HEK293T (cell line): ENCODE measurements at regions not wholly inside any gene's neighbourhood (a gene's known extent, or its start where the extent isn't known, plus 50 kb on each side); places are given as distances from the start of the nearest gene placed in this dataset.

Experiments used
- BHLHE40 ChIP-seq: fragments of 450-650 bp; IDR thresholded peaks from 2 replicates; pipeline ENCODE4 v1.6.1; 2016; ENCODE audit warnings: mild to moderate bottlenecking, moderate library complexity, borderline replicate concordance
- FOXK2 ChIP-seq: fragments of 450-650 bp; IDR thresholded peaks from 2 replicates; pipeline ENCODE4 v1.6.1; 2016; ENCODE audit warnings: mild to moderate bottlenecking
- FOXM1 ChIP-seq: fragments of 450-650 bp; IDR thresholded peaks from 2 replicates; pipeline ENCODE4 v1.6.1; 2017; ENCODE audit warnings: mild to moderate bottlenecking, borderline replicate concordance
- HDGF ChIP-seq: fragments of 450-650 bp; IDR thresholded peaks from 2 replicates; pipeline ENCODE4 v1.6.1; 2017; ENCODE audit warnings: antibody characterized with exemption, borderline replicate concordance
- L3MBTL2 ChIP-seq: fragments of 450-650 bp; conservative IDR thresholded peaks from 2 replicates; pipeline ENCODE4 v1.6.1; 2016; ENCODE audit warnings: mild to moderate bottlenecking
- NFRKB ChIP-seq: fragments of 450-650 bp; IDR thresholded peaks from 2 replicates; pipeline ENCODE4 v1.6.1; 2016; ENCODE audit warnings: mild to moderate bottlenecking, moderate library complexity

DNA sequence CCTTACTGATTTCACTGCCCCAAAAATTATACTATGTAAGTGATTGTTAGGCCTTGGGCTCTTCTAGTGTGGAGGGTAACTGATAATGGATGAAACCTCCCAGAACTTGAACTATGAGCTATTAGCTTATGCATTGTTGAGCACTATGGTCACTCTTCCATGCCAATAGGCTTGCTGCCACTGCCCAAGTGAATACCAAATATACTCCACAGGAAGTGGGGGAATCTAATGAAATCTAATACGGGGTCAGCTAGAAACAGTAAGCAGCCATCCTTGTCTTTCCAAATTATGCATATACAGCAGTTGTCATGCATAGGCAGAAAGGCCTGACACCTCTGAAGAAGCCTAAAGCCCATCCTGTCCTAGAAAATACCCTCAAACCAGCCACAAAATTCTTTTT is 198.7 kb upstream of the PTBP2 start:
- TF ChIP-seq L3MBTL2 = no peak
- no peak for TF ChIP-seq FOXM1
- TF ChIP-seq NFRKB = no peak
- TF ChIP-seq BHLHE40 = no peak
- no peak for TF ChIP-seq FOXK2
- TF ChIP-seq HDGF = no peak
